Neural cell (in vitro differentiated cells): ENCODE measurements at regions not wholly inside any gene's neighbourhood (a gene's known extent, or its start where the extent isn't known, plus 50 kb on each side); places are given as distances from the start of the nearest gene placed in this dataset.

Experiments used
- H2AFZ ChIP-seq: fragments of 200-600, 300-800 bp; sonication (generic), shearing (Covaris generic); 2 replicates; pipeline ENCODE4 v1.6.0; 2014; ENCODE audit warnings: low read depth, mild to moderate bottlenecking, antibody characterized with exemption, low read length, moderate library complexity
- H3F3A ChIP-seq: fragments of 200-600 bp; shearing (Covaris generic); 2 replicates; pipeline ENCODE4 v1.6.1; 2016; ENCODE audit warnings: mild to moderate bottlenecking, moderate library complexity, mixed read lengths, antibody characterized with exemption, low read length; ENCODE audit not compliant: insufficient read depth, poor library complexity, severe bottlenecking
- H3K27ac ChIP-seq: fragments of 200-600, 300-800 bp; sonication (generic), shearing (Covaris generic); 2 replicates; pipeline ENCODE4 v1.5.1; 2014; ENCODE audit warnings: mild to moderate bottlenecking, low read length, moderate library complexity
- H3K27me3 ChIP-seq: fragments of 300-800, 200-600 bp; sonication (generic), shearing (Covaris generic); 2 replicates; pipeline ENCODE4 v1.6.0; 2014; ENCODE audit warnings: mild to moderate bottlenecking, low read depth, low read length, moderate library complexity; ENCODE audit not compliant: insufficient read depth
- H3K36me3 ChIP-seq: fragments of 300-800, 200-600 bp; sonication (generic), shearing (Covaris generic); 2 replicates; pipeline ENCODE4 v1.5.1; 2014; ENCODE audit warnings: mild to moderate bottlenecking, antibody characterized with exemption, low read length, moderate library complexity; ENCODE audit not compliant: insufficient read depth
- H3K4me2 ChIP-seq: fragments of 300-800, 200-600 bp; sonication (generic), shearing (Covaris generic); 2 replicates; pipeline ENCODE4 v1.6.0; 2014; ENCODE audit warnings: mild to moderate bottlenecking, low read length
- H3K4me3 ChIP-seq: fragments of 300-800, 200-600 bp; sonication (generic), shearing (Covaris generic); 2 replicates; pipeline ENCODE4 v1.5.1; 2014; ENCODE audit warnings: mild to moderate bottlenecking, low read length, moderate library complexity
- H3K79me2 ChIP-seq: fragments of 200-600 bp; shearing (Covaris generic); replicated peaks from 2 replicates; pipeline ENCODE4 v1.6.0; 2014; ENCODE audit warnings: mild to moderate bottlenecking, low read length, moderate library complexity; ENCODE audit not compliant: insufficient read depth
- H3K9ac ChIP-seq: fragments of 300-800, 200-600 bp; sonication (generic), shearing (Covaris generic); 2 replicates; pipeline ENCODE4 v1.6.1; 2016; ENCODE audit warnings: mild to moderate bottlenecking, low read length, mixed read lengths
- H3K9me2 ChIP-seq: fragments of 200-600 bp; shearing (Covaris generic); 2 replicates; pipeline ENCODE4 v1.6.1; 2016; ENCODE audit warnings: mild to moderate bottlenecking, low read length, mixed read lengths; ENCODE audit not compliant: insufficient read depth
- H3K9me3 ChIP-seq: fragments of 200-600, 300-800 bp; sonication (generic), shearing (Covaris generic); 2 replicates; pipeline ENCODE4 v1.6.1; 2016; ENCODE audit warnings: mild to moderate bottlenecking, mixed run types, low read length, moderate library complexity, mixed read lengths
- H4K20me1 ChIP-seq: fragments of 200-600 bp; shearing (Covaris generic); 2 replicates; pipeline ENCODE4 v1.6.1; 2016; ENCODE audit warnings: mild to moderate bottlenecking, mixed run types; ENCODE audit not compliant: insufficient read depth
- EP300 ChIP-seq: fragments of 450-650 bp; conservative IDR thresholded peaks from 2 replicates; pipeline ENCODE4 v1.6.1; 2014; ENCODE audit warnings: antibody characterized with exemption, mild to moderate bottlenecking, moderate library complexity; ENCODE audit not compliant: poor library complexity, severe bottlenecking
- EZH2 ChIP-seq: fragments of 200-600, 300-800 bp; shearing (Covaris generic), sonication (generic); IDR thresholded peaks from 2 replicates; pipeline ENCODE4 v1.6.1; 2014; ENCODE audit warnings: antibody characterized with exemption, low read length, borderline replicate concordance, mild to moderate bottlenecking; ENCODE audit not compliant: insufficient read depth, poor library complexity, severe bottlenecking
- MXI1 ChIP-seq: fragments of 450-650 bp; conservative IDR thresholded peaks from 2 replicates; pipeline ENCODE4 v1.6.1; 2014; ENCODE audit warnings: antibody characterized with exemption, mild to moderate bottlenecking; ENCODE audit not compliant: poor library complexity, severe bottlenecking
- POLR2AphosphoS5 ChIP-seq: IDR thresholded peaks from 2 replicates; pipeline ENCODE4 v1.6.1; 2012
- RAD21 ChIP-seq: fragments of 450-650 bp; conservative IDR thresholded peaks from 2 replicates; pipeline ENCODE4 v1.6.1; 2014; ENCODE audit warnings: antibody characterized with exemption, mild to moderate bottlenecking, moderate library complexity
- SMC3 ChIP-seq: fragments of 450-650 bp; conservative IDR thresholded peaks from 2 replicates; pipeline ENCODE4 v1.6.1; 2014; ENCODE audit warnings: antibody characterized with exemption, mild to moderate bottlenecking, moderate library complexity; ENCODE audit not compliant: poor library complexity
- TAF1 ChIP-seq: IDR thresholded peaks from 2 replicates; pipeline ENCODE4 v1.6.1; 2012; ENCODE audit warnings: low read depth
- TF ChIP-seq, protein P1 (sequence below): IDR thresholded peaks from 2 replicates; pipeline ENCODE4 v1.6.1; 2012; ENCODE audit warnings: borderline replicate concordance
- TF ChIP-seq, protein P2 (sequence below): fragments of 450-650 bp; IDR thresholded peaks from 2 replicates; pipeline ENCODE4 v1.5.1; 2014; ENCODE audit warnings: antibody characterized with exemption, mild to moderate bottlenecking, moderate library complexity; ENCODE audit not compliant: poor library complexity, severe bottlenecking

DNA sequence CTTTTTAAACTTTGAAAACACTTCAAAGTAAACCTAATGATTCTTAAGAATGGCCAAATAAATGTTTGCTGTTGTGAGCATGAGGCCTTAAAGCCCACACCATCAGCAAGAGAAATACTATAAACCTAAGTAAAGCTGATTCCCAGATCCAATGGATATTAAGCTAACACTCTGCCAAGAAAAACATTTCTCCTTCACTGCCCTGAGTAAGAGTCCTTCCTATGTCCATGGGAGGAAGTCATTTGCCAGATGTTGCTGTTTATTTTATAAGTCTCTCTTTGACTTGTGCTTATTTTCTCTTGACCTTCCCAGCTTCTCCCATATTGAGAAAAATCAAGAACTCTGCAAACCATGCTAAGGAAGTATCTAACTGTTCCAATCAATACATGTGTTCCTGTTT, 154.3 kb upstream of the EDNRA start:
- no peaks in the 10 kb centered on the region for H3K36me3 ChIP-seq
- H3K9me2 ChIP-seq: no peaks in the 10 kb centered on the region
- no peak overlapping the region for H3K9ac ChIP-seq
- no peak overlapping the region for H2AFZ ChIP-seq
- H3K4me2 ChIP-seq: no peak overlapping the region
- H3F3A ChIP-seq: no peaks in the 10 kb centered on the region
- no peak overlapping the region for H3K4me3 ChIP-seq
- TF ChIP-seq SMC3: no peak
- no peaks in the 10 kb centered on the region for H3K27me3 ChIP-seq
- no peaks in the 10 kb centered on the region for H4K20me1 ChIP-seq
- H3K79me2 ChIP-seq: no peaks in the 10 kb centered on the region
- H3K27ac ChIP-seq: no peak overlapping the region
- H3K9me3 ChIP-seq: no peaks in the 10 kb centered on the region

GRCh38 chr4:147327322-147327721, 153.6 kb upstream of the EDNRA start:
- no peak overlapping the region for H3K27ac ChIP-seq
- no peak overlapping the region for H3K4me2 ChIP-seq
- no peaks in the 10 kb centered on the region for H3K9me2 ChIP-seq
- no peak for TF ChIP-seq SMC3
- no peak for TF ChIP-seq EZH2
- TF ChIP-seq, protein P1, sequence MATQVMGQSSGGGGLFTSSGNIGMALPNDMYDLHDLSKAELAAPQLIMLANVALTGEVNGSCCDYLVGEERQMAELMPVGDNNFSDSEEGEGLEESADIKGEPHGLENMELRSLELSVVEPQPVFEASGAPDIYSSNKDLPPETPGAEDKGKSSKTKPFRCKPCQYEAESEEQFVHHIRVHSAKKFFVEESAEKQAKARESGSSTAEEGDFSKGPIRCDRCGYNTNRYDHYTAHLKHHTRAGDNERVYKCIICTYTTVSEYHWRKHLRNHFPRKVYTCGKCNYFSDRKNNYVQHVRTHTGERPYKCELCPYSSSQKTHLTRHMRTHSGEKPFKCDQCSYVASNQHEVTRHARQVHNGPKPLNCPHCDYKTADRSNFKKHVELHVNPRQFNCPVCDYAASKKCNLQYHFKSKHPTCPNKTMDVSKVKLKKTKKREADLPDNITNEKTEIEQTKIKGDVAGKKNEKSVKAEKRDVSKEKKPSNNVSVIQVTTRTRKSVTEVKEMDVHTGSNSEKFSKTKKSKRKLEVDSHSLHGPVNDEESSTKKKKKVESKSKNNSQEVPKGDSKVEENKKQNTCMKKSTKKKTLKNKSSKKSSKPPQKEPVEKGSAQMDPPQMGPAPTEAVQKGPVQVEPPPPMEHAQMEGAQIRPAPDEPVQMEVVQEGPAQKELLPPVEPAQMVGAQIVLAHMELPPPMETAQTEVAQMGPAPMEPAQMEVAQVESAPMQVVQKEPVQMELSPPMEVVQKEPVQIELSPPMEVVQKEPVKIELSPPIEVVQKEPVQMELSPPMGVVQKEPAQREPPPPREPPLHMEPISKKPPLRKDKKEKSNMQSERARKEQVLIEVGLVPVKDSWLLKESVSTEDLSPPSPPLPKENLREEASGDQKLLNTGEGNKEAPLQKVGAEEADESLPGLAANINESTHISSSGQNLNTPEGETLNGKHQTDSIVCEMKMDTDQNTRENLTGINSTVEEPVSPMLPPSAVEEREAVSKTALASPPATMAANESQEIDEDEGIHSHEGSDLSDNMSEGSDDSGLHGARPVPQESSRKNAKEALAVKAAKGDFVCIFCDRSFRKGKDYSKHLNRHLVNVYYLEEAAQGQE: no peak
- TF ChIP-seq TAF1: no peak
- TF ChIP-seq POLR2AphosphoS5: no peak
- no peak for TF ChIP-seq EP300
- TF ChIP-seq RAD21: no peak
- TF ChIP-seq, protein P2, sequence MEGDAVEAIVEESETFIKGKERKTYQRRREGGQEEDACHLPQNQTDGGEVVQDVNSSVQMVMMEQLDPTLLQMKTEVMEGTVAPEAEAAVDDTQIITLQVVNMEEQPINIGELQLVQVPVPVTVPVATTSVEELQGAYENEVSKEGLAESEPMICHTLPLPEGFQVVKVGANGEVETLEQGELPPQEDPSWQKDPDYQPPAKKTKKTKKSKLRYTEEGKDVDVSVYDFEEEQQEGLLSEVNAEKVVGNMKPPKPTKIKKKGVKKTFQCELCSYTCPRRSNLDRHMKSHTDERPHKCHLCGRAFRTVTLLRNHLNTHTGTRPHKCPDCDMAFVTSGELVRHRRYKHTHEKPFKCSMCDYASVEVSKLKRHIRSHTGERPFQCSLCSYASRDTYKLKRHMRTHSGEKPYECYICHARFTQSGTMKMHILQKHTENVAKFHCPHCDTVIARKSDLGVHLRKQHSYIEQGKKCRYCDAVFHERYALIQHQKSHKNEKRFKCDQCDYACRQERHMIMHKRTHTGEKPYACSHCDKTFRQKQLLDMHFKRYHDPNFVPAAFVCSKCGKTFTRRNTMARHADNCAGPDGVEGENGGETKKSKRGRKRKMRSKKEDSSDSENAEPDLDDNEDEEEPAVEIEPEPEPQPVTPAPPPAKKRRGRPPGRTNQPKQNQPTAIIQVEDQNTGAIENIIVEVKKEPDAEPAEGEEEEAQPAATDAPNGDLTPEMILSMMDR: no peak
- TF ChIP-seq MXI1: no peak
- H2AFZ ChIP-seq: no peak overlapping the region
- no peaks in the 10 kb centered on the region for H3K36me3 ChIP-seq
- H3K9ac ChIP-seq: no peak overlapping the region
- H3K9me3 ChIP-seq: no peaks in the 10 kb centered on the region
- no peaks in the 10 kb centered on the region for H3F3A ChIP-seq
- H4K20me1 ChIP-seq: no peaks in the 10 kb centered on the region
- no peak overlapping the region for H3K4me3 ChIP-seq
- H3K79me2 ChIP-seq: no peaks in the 10 kb centered on the region
- no peaks in the 10 kb centered on the region for H3K27me3 ChIP-seq

- no peak for TF ChIP-seq SMC3
- no peak for TF ChIP-seq TAF1
- no peak for TF ChIP-seq EP300
- no peak for TF ChIP-seq RAD21
- no peak for TF ChIP-seq EZH2
- Histone ChIP-seq H3K4me3 (no peak overlapping the region), H3K36me3 (no peaks in the 10 kb centered on the region)
Observed at GRCh38 chr4:147328189-147328588, 152.7 kb upstream of the EDNRA start.

More at GRCh38 chr4:147328189-147328588, 152.7 kb upstream of the EDNRA start:
- Histone ChIP-seq H3K79me2 (no peaks in the 10 kb centered on the region), H4K20me1 (no peaks in the 10 kb centered on the region), H3K9me2 (no peaks in the 10 kb centered on the region), H3K9ac (no peak overlapping the region), H3K27me3 (no peaks in the 10 kb centered on the region), H3F3A (no peaks in the 10 kb centered on the region), H2AFZ (no peak overlapping the region), H3K4me2 (no peak overlapping the region), H3K27ac (no peak overlapping the region), H3K9me3 (no peaks in the 10 kb centered on the region)
